HG03196 (cell line): ENCODE measurements at regions not wholly inside any gene's neighbourhood (a gene's known extent, or its start where the extent isn't known, plus 50 kb on each side); places are given as distances from the start of the nearest gene placed in this dataset.
"Not testable (repeated sequence)": the region's sequence is repeated elsewhere in the genome, so short reads cannot be mapped to it uniquely, and the experiment has no call there.

Experiments
- ATAC-seq: cut with Tn5 transposase; IDR thresholded peaks from one replicate; pipeline ENCODE4 v1.9.1; 2021; ENCODE audit not compliant: unreplicated experiment

GRCh38 chr2:175282300-175282699, 100.8 kb upstream of the ATP5MC3 start:
- ATAC-seq: no peak

GRCh38 chr2:175277772-175278171, 96.3 kb upstream of the ATP5MC3 start:
- ATAC-seq: no peak

- no peak for ATAC-seq
Observed at GRCh38 chr2:175275539-175275938, 94.0 kb upstream of the ATP5MC3 start.

GRCh38 chr2:175259164-175259563, 77.7 kb upstream of the ATP5MC3 start:
- no peak for ATAC-seq

- no peak for ATAC-seq
Observed at GRCh38 chr2:175256806-175257585, 75.5 kb upstream of the ATP5MC3 start.

GRCh38 chr2:175256391-175256790, 74.9 kb upstream of the ATP5MC3 start:
- not testable (repeated sequence) for ATAC-seq

GRCh38 chr2:175253871-175254270, 72.4 kb upstream of the ATP5MC3 start:
- no peak for ATAC-seq

GRCh38 chr2:175251425-175252041, 70.0 kb upstream of the ATP5MC3 start:
- no peak for ATAC-seq

- ATAC-seq: no peak
Observed at GRCh38 chr2:175247159-175247558, 65.6 kb upstream of the ATP5MC3 start.

GRCh38 chr2:175244697-175245096, 63.2 kb upstream of the ATP5MC3 start:
- ATAC-seq: no peak

GRCh38 chr2:175241691-175242090, 60.2 kb upstream of the ATP5MC3 start:
- ATAC-seq: no peak

GRCh38 chr2:175240033-175240432, 58.5 kb upstream of the ATP5MC3 start:
- ATAC-seq: not testable (repeated sequence)

- ATAC-seq: no peak
Observed at GRCh38 chr2:175236930-175237329, 55.4 kb upstream of the ATP5MC3 start.

- ATAC-seq: no peak
Observed at GRCh38 chr2:175234650-175235049, 53.1 kb upstream of the ATP5MC3 start.

- ATAC-seq: no peak
Observed at GRCh38 chr2:175234153-175234552, 52.6 kb upstream of the ATP5MC3 start.

GRCh38 chr2:175233135-175233719, 51.7 kb upstream of the ATP5MC3 start:
- ATAC-seq: no peak
